Erythroblast (primary cell): ENCODE measurements at regions not wholly inside any gene's neighbourhood (a gene's known extent, or its start where the extent isn't known, plus 50 kb on each side); places are given as distances from the start of the nearest gene placed in this dataset.

Source experiments
- GATA1 ChIP-seq: IDR thresholded peaks from 2 replicates; pipeline ENCODE4 v1.6.1; 2011; ENCODE audit warnings: low read depth, mild to moderate bottlenecking, control low read depth, low read length, moderate library complexity
- POLR2A ChIP-seq: IDR thresholded peaks from 2 replicates; pipeline ENCODE4 v1.6.1; 2011; ENCODE audit warnings: mild to moderate bottlenecking, low read length

DNA sequence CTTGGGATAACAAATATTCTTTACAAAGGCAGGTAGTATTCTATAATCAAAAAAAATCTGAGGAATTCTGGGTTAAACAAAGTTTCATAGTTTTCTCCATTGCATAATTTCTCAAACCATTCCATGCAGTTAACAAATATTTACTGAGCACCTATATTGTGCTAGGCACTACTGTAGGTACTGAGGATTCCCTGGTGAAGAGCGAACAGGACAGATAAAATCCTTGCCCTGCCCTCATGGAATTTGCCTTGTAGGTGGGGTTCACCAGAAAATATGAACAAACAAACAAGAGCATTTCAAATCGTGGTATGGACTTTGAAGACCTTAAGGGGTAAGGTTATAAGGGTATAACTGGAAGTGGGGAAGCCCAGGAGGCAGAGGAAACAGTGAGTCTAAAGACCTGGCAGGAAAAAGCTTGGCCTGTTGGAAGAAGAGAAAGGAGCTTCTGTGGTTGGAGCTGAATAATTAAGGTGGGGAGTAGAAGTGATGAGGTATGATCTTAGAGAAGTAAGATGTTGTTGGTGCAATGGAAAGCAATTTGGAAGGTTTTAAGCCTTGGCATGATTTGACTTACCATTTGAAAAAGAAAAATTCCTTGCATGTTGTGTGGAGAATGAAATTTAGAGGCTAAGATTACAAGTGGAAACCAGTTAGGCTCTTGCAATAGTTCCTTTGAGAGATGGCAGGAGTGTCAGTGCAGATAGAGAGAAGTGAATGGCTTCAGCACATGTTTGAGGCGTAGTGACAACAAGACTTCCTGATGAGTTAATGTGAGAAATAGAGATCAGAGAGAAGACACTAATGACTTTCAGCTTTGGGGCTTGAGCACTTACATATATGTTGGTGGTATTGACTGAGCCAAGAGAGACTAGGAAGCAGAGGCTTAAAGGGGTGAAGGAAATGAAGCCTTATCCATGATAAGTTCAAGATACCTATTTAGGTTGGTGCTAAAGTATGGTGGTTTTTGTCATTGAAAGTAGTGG is 55.7 kb upstream of the PICALM start:
- no peak for TF ChIP-seq POLR2A
- no peak for TF ChIP-seq GATA1
